SK-N-MC (cell line): ENCODE measurements at regions not wholly inside any gene's neighbourhood (a gene's known extent, or its start where the extent isn't known, plus 50 kb on each side); places are given as distances from the start of the nearest gene placed in this dataset.

ENCODE experiments used
- DNase-seq: peaks from one replicate; pipeline ENCODE4 v3.0.0-alpha.2; 2011; ENCODE audit warnings: low read depth, low spot score
- H3K27ac ChIP-seq: fragments of 200-600 bp; sonication (generic); 2 replicates; pipeline ENCODE4 v1.5.1; 2016; ENCODE audit warnings: mixed run types
- H3K36me3 ChIP-seq: fragments of 200-600 bp; sonication (generic); 2 replicates; pipeline ENCODE4 v1.6.1; 2017; ENCODE audit warnings: antibody characterized with exemption, low read length, mixed read lengths; ENCODE audit not compliant: insufficient read depth
- H3K4me3 ChIP-seq: fragments of 200-600 bp; sonication (generic); 2 replicates; pipeline ENCODE4 v1.5.1; 2016
- H3K9ac ChIP-seq: fragments of 200-600 bp; sonication (generic); 2 replicates; pipeline ENCODE4 v1.8.0; 2017; ENCODE audit warnings: mixed run types, mixed read lengths; ENCODE audit not compliant: insufficient read length
- H3K9me3 ChIP-seq: fragments of 200-600 bp; sonication (generic); 2 replicates; pipeline ENCODE4 v1.6.1; 2017; ENCODE audit warnings: low read depth, mild to moderate bottlenecking, antibody characterized with exemption, low read length, moderate library complexity, mixed read lengths
- EZH2 ChIP-seq: fragments of 200-600 bp; sonication (generic); IDR thresholded peaks from one replicate; pipeline ENCODE4 v1.6.1; 2017; ENCODE audit warnings: antibody characterized with exemption
- FOXP2 ChIP-seq: optimal IDR thresholded peaks from 2 replicates; pipeline ENCODE3; 2011; ENCODE audit warnings: mild to moderate bottlenecking, moderate library complexity; ENCODE audit not compliant: insufficient read depth; ENCODE audit errors: extremely low read length, control extremely low read depth
- POLR2AphosphoS5 ChIP-seq: IDR thresholded peaks from 2 replicates; pipeline ENCODE4 v1.6.1; 2012; ENCODE audit warnings: mild to moderate bottlenecking, low read depth, low read length, borderline replicate concordance

GRCh38 chr21:21664871-21665270, 666.7 kb downstream of the NCAM2 start:
- TF ChIP-seq FOXP2 (no peak), POLR2AphosphoS5 (no peak), EZH2 (no peak)
- no peaks in the 10 kb centered on the region for H3K9me3 ChIP-seq

DNA sequence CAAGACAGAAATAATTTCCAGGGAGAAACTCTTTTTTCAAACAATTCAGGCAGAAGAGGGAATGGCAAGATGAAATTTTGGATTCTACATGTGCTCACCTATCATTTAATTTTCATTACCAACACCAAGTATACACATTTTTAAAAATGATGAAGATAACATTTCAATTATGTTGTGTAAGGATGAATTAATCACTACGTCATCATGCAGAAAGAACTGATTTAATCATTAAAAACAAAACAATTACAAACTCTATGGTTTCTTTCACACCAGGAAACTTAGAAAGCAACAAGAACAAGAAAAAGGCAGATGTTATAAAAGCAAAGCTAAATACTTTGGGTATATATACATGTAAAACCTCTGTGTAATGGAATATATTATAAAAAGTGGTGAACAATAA, 668.5 kb downstream of the NCAM2 start:
- Histone ChIP-seq H3K4me3 (no peak overlapping the region), H3K27ac (no peak overlapping the region), H3K9ac (no peak overlapping the region), H3K36me3 (no peaks in the 10 kb centered on the region), H3K9me3 (no peaks in the 10 kb centered on the region)
- DNase-seq, result no peak
- TF ChIP-seq EZH2, result no peak
- TF ChIP-seq FOXP2, result no peak
- TF ChIP-seq POLR2AphosphoS5, result no peak

More at GRCh38 chr21:21664871-21665270, 666.7 kb downstream of the NCAM2 start:
- H3K9ac ChIP-seq, result no peak overlapping the region
- H3K27ac ChIP-seq, result no peak overlapping the region
- no peak for DNase-seq
- H3K36me3 ChIP-seq, result no peaks in the 10 kb centered on the region
- no peak overlapping the region for H3K4me3 ChIP-seq

DNA sequence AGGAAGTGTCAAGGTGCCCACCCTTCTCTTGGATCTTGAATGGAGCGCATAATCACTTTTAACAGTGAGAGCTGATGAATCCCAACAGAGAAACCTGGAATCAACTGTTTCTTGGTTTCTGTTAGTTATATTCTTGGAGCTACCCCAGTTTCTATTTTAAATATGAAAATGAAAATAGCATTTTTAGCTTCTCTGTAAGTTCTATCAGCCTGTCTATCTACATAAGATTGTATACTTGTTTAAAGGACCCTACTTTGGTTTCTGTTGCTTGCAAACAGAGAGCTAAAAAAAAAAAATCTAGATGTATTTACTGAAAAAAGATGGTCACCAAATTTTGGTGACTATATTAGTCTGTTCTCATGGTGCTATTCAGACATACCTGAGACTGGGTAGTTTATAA, 670.0 kb downstream of the NCAM2 start:
- no peak for DNase-seq
- H3K9me3 ChIP-seq, result no peaks in the 10 kb centered on the region
- TF ChIP-seq FOXP2 (no peak), EZH2 (no peak)
- no peak overlapping the region for H3K27ac ChIP-seq
- H3K4me3 ChIP-seq, result no peak overlapping the region
- H3K9ac ChIP-seq, result no peak overlapping the region
- no peaks in the 10 kb centered on the region for H3K36me3 ChIP-seq

- no peaks in the 10 kb centered on the region for H3K36me3 ChIP-seq
- TF ChIP-seq POLR2AphosphoS5, result no peak
- TF ChIP-seq EZH2, result no peak
- no peak for TF ChIP-seq FOXP2
- no peaks in the 10 kb centered on the region for H3K9me3 ChIP-seq
- H3K9ac ChIP-seq, result no peak overlapping the region
- H3K27ac ChIP-seq, result no peak overlapping the region
- DNase-seq, result no peak
- no peak overlapping the region for H3K4me3 ChIP-seq
These were observed 675.8 kb downstream of the NCAM2 start for GRCh38 chr21:21673959-21674358.

DNA sequence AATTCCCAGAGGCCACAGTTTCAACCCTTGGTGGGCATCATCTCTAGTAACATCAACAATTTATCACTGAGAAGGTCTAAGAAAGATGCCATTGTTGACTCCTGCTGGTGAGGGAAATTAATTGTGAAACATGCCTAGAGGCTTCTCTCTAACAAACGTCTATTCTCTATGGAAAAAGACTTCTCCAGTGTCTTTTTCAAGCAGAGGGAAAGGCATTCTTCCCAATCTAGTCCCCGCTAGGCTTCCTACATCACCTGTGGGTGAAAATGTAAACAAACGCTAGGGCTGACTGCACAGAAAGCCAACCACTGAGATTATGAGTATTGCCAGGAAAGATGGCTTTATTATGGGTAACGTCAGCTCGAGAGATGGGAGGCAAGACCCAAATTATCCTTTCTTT, 677.4 kb downstream of the NCAM2 start:
- no peaks in the 10 kb centered on the region for H3K9me3 ChIP-seq
- TF ChIP-seq POLR2AphosphoS5 (no peak), EZH2 (no peak), FOXP2 (no peak)
- no peak for DNase-seq
- H3K9ac ChIP-seq, result no peak overlapping the region
- H3K36me3 ChIP-seq, result no peaks in the 10 kb centered on the region
- H3K4me3 ChIP-seq, result no peak overlapping the region
- no peak overlapping the region for H3K27ac ChIP-seq

DNA sequence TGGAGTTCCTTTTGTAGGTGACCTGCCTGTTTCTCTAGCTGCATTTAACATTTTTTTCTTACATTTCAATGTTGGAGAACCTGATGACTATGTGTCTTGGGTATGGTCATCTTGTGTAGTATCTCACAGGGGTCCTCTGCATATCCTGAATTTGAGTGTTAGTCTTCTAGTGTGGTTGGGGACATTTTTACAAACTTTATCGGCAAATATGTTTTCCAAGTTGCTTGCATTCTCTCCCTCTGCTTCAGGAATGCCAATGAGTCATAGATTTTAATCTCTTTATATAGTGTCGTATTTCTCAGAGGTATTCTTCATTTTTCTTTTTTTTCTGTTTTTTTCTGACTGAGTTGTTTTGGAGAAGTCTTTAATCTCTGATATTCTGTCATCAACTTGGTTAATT, 684.0 kb downstream of the NCAM2 start:
- Histone ChIP-seq H3K4me3 (no peak overlapping the region), H3K9ac (no peak overlapping the region), H3K36me3 (no peaks in the 10 kb centered on the region), H3K9me3 (no peaks in the 10 kb centered on the region), H3K27ac (no peak overlapping the region)
- DNase-seq, result no peak
- TF ChIP-seq POLR2AphosphoS5 (no peak), EZH2 (no peak)

- no peaks in the 10 kb centered on the region for H3K36me3 ChIP-seq
- DNase-seq, result no peak
- TF ChIP-seq FOXP2, result no peak
- no peak for TF ChIP-seq POLR2AphosphoS5
- TF ChIP-seq EZH2, result no peak
- no peaks in the 10 kb centered on the region for H3K9me3 ChIP-seq
- H3K27ac ChIP-seq, result no peak overlapping the region
- H3K9ac ChIP-seq, result no peak overlapping the region
- H3K4me3 ChIP-seq, result no peak overlapping the region
These were observed 690.7 kb downstream of the NCAM2 start for GRCh38 chr21:21688889-21689288.

DNA sequence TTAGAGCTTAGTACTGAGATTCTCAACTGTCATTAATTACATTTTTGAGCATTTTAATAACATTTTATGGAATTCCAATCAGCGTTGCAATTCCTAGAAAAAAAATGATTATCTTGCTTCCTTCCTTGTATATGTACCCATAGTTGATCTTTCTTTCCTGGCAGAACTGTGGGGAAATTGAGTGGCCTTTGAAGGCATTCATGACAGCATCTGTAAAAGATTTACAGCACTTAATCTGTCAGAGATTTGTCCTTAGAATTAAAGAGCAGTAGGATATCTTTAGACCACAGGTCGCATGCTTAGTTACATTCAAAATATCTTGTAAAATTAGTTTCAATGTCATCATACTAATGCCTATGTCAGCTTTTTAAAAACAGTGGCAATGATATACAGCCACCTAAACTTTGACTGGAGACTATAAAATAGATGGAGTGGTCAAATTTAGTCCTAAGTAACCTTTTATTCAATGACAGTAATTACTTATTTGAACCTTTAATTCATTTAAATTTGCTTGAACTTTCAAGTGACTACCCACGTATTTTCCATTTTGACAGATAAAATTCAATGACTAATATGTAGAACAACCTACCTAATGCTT, 692.0 kb downstream of the NCAM2 start:
- Histone ChIP-seq H3K9ac (no peak overlapping the region), H3K9me3 (no peaks in the 10 kb centered on the region), H3K27ac (no peak overlapping the region), H3K36me3 (no peaks in the 10 kb centered on the region), H3K4me3 (no peak overlapping the region)
- no peak for TF ChIP-seq FOXP2
- TF ChIP-seq EZH2, result no peak
- TF ChIP-seq POLR2AphosphoS5, result no peak
- no peak for DNase-seq

DNA sequence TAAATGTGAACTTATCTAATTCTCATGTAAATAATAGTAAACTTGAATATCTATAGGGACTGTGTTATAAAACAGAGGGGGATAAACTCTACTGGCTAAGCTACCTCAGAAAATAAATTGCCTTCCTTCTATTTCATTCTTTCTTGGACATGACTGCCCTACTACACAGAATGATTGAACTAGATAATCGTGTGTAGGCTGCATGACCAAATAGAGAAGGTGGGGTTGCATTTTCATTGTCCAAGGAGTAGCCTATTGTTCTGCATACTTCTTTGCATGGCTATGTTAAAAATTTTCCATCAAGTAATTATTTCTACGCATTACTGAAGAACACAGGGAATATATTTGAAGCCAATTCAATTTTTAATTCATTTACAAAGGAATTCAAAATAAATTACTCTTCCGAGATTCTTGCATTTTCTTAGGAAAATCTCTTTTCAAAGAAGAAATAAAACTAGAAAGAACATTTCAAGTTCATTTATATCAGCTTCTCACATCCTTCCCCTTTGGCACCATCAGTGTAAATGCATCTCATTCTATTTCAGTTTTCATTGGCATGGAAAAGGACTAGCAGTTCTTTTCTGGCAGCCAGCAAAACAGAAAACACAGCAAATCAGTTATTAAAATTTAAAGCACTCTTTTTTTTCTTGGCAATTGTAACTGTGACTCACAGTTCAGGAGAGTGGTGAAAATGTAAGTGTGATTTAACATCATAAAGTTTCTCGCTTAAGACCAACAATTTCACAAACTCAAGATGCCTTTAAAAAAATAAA, 714.7 kb downstream of the NCAM2 start:
- Histone ChIP-seq H3K36me3 (no peaks in the 10 kb centered on the region), H3K27ac (peak overlapping the region; percentile 61), H3K9ac (peak overlapping the region; percentile 2), H3K9me3 (no peaks in the 10 kb centered on the region), H3K4me3 (peak overlapping the region; percentile 4; the same call in 1 of the 2 replicates)
- no peak for DNase-seq
- TF ChIP-seq FOXP2 (no peak), EZH2 (no peak), POLR2AphosphoS5 (no peak)
